Esophagus muscularis mucosa (tissue), 3 donors: ENCODE measurements at regions not wholly inside any gene's neighbourhood (a gene's known extent, or its start where the extent isn't known, plus 50 kb on each side); places are given as distances from the start of the nearest gene placed in this dataset.

Source experiments
- CTCF ChIP-seq, 3 experiments: fragments of 200-600 bp in 2 of 3; fragments of 450-650 bp in 1 of 3; sonication (generic) in 2 of 3; IDR thresholded peaks; one replicate each; pipeline ENCODE4 v1.5.1; 2017 to 2019; ENCODE audit warnings: antibody characterized with exemption in 3 of 3, mild to moderate bottlenecking in 2 of 3, moderate library complexity in 1 of 3
- POLR2A ChIP-seq: fragments of 450-650 bp; IDR thresholded peaks from one replicate; pipeline ENCODE4 v1.6.1; 2017; ENCODE audit warnings: antibody characterized with exemption, moderate library complexity, mild to moderate bottlenecking, low read depth

DNA sequence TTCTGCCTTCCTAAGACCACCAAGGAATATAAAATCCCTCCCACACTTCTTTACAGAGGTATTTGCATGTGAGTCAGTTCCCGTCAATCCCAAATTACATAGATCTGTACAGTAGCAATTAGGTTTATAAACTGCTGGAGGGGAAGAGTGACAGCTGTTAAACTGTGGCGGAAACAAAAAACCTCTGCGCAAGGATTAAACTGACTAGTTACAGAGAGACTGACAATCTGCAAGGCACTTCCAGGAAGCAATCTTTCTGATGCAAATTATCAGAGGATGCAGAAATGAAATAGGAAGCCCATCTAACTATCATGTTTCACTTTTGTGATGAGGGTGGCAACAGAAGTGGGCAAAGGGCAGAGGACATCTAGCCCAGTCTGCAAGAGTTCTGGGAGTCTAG, 150.4 kb downstream of the RTP4 start:
- TF ChIP-seq CTCF (IDR thresholded peaks at IDR 0.05) = no peak
- TF ChIP-seq POLR2A = no peak
